ENCODE measurements at regions not wholly inside any gene's neighbourhood (a gene's known extent, or its start where the extent isn't known, plus 50 kb on each side); places are given as distances from the start of the nearest gene placed in this dataset.

DNA sequence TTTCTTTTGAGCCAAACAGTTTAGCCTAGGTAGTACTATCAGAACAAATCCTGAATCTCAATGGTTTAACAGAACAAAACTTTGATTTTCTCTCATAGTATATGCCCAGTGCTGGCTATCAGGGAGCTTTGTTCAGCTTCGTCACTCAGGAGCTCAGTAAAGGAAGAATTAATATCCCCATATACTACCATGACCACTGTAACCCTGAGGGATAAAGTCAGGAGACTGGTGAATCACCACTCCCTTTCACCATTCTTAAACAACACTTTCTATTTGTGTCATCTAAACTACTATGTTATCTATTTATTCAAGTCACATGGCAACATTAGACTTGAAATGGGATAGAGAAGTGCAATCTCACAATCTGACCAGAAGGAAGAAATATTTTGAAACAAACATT is 522.6 kb upstream of the COX7C start:
- TF ChIP-seq, protein P1, sequence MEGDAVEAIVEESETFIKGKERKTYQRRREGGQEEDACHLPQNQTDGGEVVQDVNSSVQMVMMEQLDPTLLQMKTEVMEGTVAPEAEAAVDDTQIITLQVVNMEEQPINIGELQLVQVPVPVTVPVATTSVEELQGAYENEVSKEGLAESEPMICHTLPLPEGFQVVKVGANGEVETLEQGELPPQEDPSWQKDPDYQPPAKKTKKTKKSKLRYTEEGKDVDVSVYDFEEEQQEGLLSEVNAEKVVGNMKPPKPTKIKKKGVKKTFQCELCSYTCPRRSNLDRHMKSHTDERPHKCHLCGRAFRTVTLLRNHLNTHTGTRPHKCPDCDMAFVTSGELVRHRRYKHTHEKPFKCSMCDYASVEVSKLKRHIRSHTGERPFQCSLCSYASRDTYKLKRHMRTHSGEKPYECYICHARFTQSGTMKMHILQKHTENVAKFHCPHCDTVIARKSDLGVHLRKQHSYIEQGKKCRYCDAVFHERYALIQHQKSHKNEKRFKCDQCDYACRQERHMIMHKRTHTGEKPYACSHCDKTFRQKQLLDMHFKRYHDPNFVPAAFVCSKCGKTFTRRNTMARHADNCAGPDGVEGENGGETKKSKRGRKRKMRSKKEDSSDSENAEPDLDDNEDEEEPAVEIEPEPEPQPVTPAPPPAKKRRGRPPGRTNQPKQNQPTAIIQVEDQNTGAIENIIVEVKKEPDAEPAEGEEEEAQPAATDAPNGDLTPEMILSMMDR (IDR thresholded peaks at IDR 0.05) = no peak
- TF ChIP-seq EZH2 (IDR thresholded peaks at IDR 0.05) = no peak
- TF ChIP-seq EZH2phosphoT487 (IDR thresholded peaks at IDR 0.05) = no peak

Measured in neural progenitor cell (in vitro differentiated cells).